NCI-H128 (cell line): ENCODE measurements at regions not wholly inside any gene's neighbourhood (a gene's known extent, or its start where the extent isn't known, plus 50 kb on each side); places are given as distances from the start of the nearest gene placed in this dataset.

Experiments
- DNase-seq: peaks from one replicate; lab custom pipeline; 2025; ENCODE audit not compliant: unreplicated experiment; lab: John Stamatoyannopoulos, UW

- DNase-seq, result no peak
Observed at GRCh38 chr2:22283436-22283835, 1101.5 kb upstream of the KLHL29 start.

- DNase-seq, result no peak
Observed at GRCh38 chr2:22290302-22290701, 1094.7 kb upstream of the KLHL29 start.

- DNase-seq, result no peak
Observed at GRCh38 chr2:22290909-22291473, 1094.0 kb upstream of the KLHL29 start.

- no peak for DNase-seq
Observed at GRCh38 chr2:22301228-22301627, 1083.8 kb upstream of the KLHL29 start.

GRCh38 chr2:22326250-22326649 is 1058.7 kb upstream of the KLHL29 start:
- DNase-seq, result no peak

GRCh38 chr2:22329211-22330154 is 1055.5 kb upstream of the KLHL29 start:
- DNase-seq, result no peak

GRCh38 chr2:22336414-22336813 is 1048.6 kb upstream of the KLHL29 start:
- DNase-seq, result no peak

GRCh38 chr2:22340716-22341115 is 1044.3 kb upstream of the KLHL29 start:
- no peak for DNase-seq

GRCh38 chr2:22347306-22347705 is 1037.7 kb upstream of the KLHL29 start:
- DNase-seq, result no peak

GRCh38 chr2:22350621-22351020 is 1034.4 kb upstream of the KLHL29 start:
- DNase-seq, result no peak

GRCh38 chr2:22355816-22356433 is 1029.1 kb upstream of the KLHL29 start:
- no peak for DNase-seq

GRCh38 chr2:22359071-22359672 is 1025.8 kb upstream of the KLHL29 start:
- no peak for DNase-seq

GRCh38 chr2:22360735-22361374 is 1024.1 kb upstream of the KLHL29 start:
- no peak for DNase-seq

- DNase-seq, result no peak
Observed at GRCh38 chr2:22361571-22361970, 1023.4 kb upstream of the KLHL29 start.

GRCh38 chr2:22375096-22375495 is 1009.9 kb upstream of the KLHL29 start:
- DNase-seq, result no peak

- no peak for DNase-seq
Observed at GRCh38 chr2:22377268-22377667, 1007.7 kb upstream of the KLHL29 start.

- no peak for DNase-seq
Observed at GRCh38 chr2:22382479-22383169, 1002.4 kb upstream of the KLHL29 start.

- DNase-seq, result no peak
Observed at GRCh38 chr2:22397847-22398246, 987.1 kb upstream of the KLHL29 start.

- DNase-seq, result no peak
Observed at GRCh38 chr2:22403748-22404147, 981.2 kb upstream of the KLHL29 start.

- no peak for DNase-seq
Observed at GRCh38 chr2:22406625-22407024, 978.4 kb upstream of the KLHL29 start.

- DNase-seq, result no peak
Observed at GRCh38 chr2:22420076-22420475, 964.9 kb upstream of the KLHL29 start.
